ENCODE measurements at regions not wholly inside any gene's neighbourhood (a gene's known extent, or its start where the extent isn't known, plus 50 kb on each side); places are given as distances from the start of the nearest gene placed in this dataset.

DNA sequence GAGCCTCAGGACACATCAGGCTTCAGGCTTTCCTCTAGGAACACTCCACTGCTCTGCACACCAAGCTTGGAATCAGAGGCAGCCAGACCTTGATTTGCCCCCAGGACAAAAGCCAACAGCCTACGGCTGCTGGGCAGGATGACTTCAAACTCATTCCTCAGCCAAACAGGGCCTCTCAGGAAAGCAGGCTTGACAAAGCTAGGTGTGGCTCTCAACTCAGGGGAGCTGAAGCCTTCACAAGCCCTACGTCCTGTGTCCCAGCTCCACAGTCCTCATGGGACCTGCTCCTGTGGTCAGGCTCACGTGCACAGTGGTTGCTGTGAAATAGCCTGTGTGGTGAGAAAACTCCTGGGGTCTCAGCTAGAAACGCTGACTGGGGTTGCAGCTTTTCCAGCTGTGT, 398.9 kb upstream of the ZNF507 start:
- DNase-seq (ENCODE audit: low spot score), result no peak

DNA sequence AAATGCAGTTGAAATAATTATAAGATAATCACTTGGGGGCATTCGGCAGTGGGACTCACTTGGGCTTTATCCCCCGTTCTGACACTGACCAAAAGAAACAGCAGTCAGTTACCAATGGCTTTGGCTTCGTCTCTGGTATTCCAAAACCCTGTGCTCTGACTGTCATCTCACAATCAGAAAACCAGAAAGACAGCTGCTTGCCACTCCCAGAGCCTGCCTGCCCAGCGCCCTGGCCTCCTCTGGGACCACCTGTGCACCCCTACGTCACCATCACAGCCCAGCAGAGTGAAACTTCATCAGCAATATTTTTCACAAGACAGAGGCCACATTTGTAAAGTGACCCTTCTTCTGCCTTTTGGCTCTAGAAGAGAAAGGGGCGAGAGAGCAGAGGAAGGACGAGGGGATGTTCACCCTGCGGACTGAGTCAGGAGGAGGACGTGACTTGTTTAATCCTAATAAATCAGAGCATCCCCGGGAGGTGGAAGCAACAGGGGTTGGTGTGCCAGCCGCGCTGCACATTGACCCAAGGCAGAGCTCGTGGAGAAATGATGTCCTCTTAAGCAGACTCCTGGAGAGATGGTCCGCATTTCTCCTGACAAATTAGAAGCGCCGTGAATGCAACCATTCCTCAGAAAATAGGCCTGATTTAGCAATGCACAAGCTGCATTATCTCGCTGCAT, 397.8 kb upstream of the ZNF507 start:
- DNase-seq (ENCODE audit: low spot score), result no peak

DNA sequence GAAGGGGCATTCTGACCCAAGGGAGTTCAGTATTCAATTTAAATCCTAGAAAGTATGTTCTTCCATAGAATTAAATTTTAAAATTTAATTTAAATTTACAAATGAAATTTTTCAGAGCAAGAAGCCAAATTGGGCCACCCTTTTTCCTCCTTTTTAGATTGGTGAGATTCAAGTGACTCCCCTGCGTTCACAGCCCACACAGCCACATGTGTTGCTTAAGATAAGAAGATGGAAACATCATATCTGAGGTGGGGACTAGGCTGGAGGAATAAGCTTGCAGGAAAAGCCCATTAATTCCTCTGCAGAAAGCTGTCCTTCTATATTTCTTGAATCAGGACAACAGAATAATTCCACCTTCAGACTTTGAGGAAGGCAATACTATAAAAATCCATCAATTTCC, 392.7 kb upstream of the ZNF507 start:
- no peak for DNase-seq (ENCODE audit: low spot score)

DNA sequence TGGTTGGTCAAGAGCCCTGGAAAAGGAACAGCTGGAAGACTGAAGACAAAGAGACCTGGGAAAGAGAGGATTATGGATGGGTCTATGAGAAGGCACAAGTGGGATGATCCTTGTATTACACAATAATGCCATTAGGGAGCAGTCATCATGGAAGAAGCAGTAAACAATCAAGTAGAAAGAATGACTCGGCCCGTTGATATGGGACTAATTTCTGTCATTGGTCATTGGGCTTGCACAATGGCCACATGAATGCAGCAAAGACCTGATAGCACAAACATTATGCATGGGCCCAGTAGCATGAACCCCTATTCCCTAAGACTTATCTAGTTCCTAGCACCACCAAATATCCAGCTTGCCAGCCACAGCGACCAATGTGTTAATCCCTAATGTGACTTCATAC, 390.3 kb upstream of the ZNF507 start:
- DNase-seq (ENCODE audit: low spot score), result no peak

DNA sequence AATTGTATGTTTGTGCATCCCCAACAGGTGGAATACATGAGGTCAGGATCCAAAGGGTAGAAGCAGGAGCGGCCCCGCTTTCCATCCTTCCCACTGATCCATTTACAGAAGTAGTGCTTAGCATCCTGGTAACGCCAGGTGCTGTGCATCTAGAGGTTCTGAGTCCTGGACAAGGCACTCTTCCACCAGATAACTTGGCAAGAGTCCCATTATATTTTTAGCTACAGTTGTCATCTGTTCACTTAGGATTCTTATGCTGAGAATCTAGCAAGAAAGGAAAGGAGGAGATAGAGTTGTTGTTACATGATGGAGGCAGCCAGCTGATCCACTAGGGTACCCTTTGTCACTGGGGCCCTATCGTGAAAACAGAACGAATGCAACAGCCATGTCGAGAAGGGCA, 389.5 kb upstream of the ZNF507 start:
- no peak for DNase-seq (ENCODE audit: low spot score)

DNA sequence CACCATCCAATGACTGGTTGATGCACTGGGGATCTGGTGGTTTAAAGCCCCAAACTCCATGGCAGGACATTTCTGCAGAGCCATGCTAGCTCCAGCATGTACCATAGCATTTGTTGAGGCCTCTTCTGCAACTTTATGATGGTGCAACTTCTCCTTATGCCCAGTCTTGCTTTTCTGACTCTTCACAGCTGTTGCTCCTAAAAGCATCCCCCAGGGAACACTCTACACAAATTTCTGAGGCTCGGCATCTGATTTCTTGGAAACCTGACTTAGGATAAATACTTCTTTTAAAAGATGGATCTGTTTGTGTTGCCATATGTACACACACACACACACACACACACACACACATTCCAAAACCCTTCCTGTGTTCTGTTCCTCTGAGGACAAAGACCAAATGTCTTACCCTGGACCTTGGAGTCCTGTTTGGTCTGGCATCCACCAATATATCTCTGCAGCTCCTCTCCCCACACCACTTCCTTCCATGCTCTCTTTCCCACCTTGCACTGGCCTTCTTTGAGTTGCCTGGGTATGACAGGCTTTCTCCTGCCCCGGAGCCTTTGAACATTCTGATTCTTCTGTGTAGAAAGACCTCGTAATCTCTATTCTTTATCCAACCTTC, 388.5 kb upstream of the ZNF507 start:
- DNase-seq (ENCODE audit: low spot score), result no peak

DNA sequence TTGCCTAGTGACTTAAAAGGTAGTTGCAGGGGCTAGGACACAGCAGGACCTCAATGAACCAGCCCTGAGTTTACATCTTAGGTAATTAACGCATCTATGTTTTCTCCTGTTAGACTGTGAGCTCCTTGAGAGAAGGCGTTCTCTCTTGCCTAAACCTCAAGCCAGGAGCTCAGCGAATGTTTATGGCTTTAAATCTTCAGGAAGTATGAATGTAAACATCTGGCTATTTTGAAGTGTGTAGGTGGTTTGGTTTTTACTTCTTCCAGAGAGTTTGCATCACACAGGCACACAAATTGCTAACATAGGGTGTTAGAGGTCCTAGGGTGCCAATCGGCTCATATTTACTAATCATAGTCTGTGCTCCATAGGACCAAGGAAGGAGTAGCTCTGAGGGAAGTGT, 387.7 kb upstream of the ZNF507 start:
- DNase-seq (ENCODE audit: low spot score), result no peak

DNA sequence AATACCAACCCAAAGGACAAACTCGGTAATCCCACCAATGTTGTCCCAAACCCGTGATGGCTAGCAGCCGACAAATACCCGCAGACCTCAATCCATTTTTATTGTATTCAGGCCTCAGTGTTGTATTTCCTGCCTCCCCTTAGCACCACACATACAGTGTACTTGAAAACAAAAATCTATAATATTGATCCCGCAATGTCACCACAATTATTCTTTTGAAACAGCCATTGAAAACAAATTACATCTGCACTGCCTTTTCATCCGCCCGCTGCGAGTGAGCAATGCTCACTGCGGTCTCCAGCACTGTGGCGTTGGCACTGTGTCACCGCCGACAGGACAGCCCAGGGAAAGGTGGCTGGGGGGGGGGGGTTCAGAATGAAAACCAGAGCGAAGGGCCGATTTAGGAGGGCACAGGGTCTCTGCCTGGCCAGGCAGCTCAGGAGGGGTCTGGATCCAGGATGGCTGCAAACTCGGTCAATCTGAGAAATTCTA, 385.8 kb upstream of the ZNF507 start:
- no peak for DNase-seq (ENCODE audit: low spot score)

DNA sequence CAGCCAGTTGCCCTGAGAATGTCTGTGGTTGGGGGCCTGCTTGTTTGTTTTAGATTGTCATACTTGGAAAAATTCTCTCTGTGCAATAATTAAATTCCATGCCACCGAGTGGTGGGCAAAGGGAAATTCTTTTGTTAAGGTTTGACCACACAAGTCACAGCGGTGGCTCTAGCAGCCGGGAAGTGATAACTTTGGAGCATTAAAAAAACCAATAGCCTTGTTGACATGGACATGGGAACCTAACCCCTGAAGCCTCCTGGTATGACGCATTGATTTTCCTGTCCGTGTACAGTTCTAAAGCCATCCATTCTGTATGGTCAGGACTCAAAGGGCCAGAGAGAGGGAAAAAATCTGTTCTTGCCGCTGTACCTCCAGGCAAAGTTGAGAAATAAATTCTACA, 384.9 kb upstream of the ZNF507 start:
- no peak for DNase-seq (ENCODE audit: low spot score)

DNA sequence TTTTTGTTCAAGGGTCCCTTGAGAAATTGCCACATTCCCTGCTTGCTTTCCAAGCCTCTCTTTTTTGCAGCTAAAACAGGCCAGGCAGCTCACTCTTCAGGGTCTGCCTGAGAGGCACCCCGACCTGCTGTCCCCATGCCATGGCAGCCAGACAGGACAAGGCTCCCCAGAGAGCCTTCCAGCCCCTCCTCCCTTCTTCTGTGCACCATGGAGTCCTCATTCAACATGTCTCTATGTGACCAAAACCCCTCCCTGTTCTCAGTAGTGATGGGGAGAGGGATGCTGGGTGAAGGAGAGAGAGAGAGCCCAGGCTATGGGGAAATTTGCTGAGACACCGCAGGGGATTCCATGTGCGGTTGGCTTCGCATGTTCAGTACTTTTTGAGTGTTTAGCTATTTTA, 384.2 kb upstream of the ZNF507 start:
- no peak for DNase-seq (ENCODE audit: low spot score)

DNA sequence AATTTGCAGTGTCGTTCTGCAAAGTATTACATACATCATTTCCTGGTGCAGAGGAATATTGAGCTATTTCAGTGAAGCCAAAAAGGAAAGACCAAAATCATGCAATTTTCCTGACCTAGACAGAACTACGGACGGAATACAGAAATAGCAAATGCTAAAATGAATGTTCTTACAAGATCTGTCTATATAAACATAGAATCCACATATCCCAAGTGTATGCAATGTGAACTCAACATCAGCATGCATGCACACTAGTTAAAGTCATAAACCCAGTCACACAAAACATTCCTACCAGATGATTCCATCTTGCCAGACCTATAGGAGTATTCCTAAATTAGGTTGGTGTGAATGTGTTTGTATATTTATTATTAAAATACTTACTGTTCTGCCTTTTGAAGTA, 383.7 kb upstream of the ZNF507 start:
- no peak for DNase-seq (ENCODE audit: low spot score)

DNA sequence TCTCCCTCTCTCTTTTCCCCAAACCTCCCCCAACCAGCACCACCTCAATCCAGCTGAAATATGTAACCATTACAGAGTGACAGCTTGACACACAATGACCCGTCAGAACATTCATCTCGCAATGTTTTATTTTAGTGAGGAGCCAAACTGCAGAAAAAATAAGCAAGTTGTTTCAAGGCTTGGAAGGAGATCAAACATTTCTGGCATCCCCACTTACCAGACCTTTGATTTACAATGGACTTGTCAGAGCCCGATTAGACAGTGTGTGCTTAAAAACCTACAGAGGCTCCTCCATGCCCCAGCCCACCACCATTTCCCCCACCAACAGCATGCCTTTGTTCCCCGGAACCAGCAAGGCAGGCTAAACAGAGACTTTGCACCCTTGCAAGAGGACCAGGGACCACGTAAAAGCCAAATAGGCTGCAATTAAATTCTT, 382.8 kb upstream of the ZNF507 start:
- no peak for DNase-seq (ENCODE audit: low spot score)

DNA sequence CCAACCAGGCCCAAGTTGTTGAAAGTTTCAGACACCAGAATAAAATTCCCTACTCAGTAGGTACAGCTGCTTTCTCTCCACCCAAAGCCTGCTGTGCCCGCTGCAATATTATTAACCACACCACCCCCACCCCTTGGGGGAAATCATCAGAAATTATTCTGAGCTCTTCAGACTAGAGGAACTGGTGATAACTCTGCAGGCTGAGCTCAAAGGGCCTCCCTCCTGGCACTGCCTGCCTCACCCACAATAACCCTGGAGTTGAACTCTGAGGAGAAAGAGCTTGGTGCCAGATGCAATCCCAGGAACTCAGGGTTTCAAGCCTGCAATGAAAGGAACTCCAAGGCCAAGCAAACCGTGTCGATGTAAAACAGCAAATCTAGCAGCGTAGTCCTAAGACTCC, 381.7 kb upstream of the ZNF507 start:
- no peak for DNase-seq (ENCODE audit: low spot score)

DNA sequence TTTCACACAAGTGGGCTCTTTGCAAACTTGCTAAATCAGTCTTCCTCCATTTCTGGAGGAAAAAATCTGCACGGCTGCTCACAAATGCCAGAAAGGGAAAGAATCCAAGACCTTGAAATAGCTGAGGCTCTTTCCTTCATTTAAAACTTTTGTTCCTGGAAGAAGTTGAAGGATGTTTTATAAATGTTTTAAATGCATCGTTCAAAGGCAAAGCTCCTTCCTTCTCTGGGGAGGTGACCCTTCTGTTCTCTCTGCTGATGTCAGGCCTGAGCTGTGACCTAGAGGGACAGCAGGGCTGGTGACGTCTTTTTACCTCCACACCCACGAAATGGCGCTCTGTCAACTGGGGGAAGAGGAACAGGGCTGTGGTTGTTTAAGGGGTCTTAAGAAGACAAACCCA, 376.4 kb upstream of the ZNF507 start:
- DNase-seq (ENCODE audit: low spot score), result no peak

DNA sequence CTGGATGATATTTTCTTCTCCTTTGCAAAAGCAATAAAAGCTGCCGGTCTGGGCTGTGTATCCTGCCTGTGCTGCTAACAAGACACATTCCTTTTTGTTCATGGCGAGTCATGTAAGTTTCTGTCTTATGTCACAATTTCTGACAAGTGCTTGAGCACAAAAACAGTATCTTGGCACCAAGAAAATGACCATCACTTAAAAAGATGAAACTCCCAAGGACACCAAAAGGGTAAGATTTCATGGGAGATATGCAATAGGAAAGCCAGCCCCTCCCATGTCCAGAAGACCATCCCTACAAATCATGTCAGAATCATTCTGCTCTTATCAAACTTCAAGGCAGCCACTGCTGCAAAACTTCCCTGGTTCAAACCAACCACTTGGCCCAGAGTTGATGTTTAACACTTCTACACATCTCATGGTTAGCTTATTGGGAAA, 375.4 kb upstream of the ZNF507 start:
- no peak for DNase-seq (ENCODE audit: low spot score)

DNA sequence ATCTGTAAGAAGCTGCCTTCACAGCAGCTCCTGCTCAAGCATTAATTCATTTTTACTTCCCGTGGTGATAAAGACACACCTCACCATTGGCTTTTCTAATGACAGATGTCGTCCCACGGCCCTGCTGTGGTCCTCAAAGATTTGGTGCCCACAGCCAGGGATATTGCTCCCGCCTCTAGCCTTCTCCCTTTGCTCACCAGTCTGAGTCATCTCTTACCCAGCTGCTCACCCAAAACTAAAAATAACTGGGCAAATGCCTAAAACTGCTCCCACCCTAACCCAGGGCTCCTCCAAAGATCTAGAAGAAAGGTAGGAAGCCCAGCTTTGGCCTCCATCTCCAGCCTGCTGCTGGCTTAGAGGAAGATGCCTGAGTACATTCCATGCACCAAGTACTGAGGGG, 371.1 kb upstream of the ZNF507 start:
- no peak for DNase-seq (ENCODE audit: low spot score)

DNA sequence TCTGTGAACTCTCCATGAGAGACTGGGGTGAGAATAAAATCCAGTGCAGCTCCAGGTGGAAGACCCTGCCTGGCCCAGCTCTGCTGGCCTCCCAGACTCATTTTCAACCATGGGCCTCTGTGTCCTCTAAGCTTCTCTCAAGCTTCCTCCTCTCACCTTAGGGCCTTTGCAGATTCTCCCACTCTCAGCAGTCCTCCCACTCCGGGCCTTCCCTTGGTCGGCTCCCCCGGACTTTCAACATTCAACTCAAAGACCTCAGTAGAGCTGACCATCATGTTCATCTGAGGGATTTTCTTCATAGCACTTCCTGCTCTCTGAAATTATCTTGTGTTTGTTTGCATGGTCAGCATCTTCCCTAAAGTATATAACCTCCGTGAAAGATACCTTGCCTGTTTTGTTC, 370.5 kb upstream of the ZNF507 start:
- no peak for DNase-seq (ENCODE audit: low spot score)

DNA sequence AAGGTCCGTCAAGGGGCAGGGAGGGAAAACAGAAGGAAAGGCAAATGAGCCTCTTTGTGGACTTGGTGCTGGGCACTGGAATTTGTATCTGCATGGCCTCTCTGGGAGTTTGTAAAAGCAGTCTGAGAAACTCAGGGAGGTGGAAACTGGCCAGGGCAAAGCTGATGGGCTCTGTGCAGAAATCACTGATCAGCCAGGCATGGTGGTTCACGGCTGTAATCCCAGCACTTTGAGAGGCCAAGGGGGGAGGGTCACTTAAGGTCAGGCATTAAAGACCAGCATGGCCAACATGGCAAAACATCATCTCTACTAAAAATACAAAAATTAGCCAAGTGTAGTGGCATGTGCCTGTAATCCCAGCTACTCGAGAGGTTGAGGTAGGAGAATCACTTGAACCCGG, 369.9 kb upstream of the ZNF507 start:
- DNase-seq (ENCODE audit: low spot score), result no peak

DNA sequence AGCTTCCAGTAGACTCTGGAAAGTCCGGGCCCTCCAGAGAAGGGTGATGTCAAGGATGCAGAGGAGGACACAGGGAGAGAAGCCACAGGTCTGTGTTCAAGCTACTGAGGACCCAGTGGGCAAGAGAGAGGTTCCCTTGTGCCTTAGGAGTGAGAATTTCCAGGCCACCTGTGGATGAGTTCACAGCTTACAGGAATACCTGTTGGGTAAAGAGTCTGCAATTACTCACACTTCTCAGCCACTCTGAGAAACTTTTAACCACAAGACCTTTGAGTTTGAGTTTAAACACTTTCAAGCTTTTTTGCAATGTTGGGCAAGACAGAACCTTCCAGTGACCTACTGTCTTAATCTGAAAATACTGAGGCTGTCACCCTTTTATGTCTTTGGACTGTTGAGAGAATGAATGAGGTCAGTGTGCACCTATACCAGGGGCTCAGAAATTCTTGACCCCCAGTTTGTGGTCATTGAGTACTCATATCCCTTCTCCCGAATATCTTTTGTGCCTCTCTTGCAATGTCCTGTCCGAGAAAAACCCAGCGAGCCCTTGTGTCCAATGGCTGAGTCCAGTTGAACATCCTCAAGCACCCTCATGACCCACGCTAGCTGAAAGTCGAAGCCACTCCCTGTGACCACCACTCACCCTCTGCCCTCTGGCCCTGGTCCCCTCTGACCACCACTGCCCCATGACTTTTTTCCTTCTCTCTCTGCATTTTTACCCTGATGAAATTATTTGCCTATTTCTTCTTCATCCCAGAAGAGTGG, 368.5 kb upstream of the ZNF507 start:
- DNase-seq (ENCODE audit: low spot score), result no peak

DNA sequence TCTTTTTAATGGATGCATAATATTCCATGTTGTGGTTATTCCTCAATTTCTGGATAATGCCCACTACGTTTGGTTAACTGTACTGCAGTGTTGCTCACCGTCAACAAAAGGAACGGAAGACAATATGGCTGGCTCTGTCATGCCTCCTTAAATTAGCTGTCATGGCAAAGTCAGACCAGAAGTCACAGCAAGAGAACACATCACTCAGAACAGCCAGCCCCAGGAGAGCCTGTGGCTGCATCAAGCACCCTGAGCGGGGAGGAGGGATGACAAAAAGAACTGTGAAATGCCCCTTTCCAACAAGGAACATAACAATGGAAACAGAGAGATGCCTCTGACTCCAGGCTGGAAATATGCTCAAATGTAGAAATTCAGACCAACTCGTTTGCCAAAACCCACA, 366.0 kb upstream of the ZNF507 start:
- no peak for DNase-seq (ENCODE audit: low spot score)

DNA sequence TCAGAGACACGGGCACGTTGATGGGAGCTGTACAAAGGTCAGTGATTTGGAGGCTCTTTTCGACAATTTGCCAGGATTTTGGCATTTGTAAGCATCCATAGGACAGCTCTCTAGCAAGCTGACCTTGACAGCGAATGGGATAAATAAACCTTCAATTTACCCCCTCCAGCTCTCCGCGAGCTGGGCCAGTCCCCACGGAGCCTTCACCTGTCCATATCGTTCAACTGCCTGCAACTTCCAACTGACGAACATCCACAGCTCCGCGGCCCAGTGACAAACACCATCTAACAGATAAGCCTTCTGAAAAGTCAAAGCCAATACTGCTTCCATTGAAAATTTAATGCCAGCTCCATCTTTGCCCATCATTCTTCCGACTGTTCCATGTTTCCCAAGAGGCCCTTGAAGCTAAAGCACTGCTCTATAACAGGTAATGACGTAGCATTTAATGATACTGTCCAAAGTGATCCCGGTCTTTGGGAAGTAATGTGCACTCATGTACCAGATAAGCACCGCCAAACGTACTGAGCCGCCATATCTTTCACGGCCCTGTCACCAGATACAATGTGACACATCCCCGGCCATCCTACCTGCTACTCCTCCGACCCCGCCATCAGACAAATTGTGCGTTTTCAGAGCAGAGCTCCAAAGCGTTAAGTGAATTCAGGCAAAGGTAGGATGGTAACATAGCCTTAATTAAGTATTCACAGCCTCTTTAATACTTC, 365.3 kb upstream of the ZNF507 start:
- no peak for DNase-seq (ENCODE audit: low spot score)

DNA sequence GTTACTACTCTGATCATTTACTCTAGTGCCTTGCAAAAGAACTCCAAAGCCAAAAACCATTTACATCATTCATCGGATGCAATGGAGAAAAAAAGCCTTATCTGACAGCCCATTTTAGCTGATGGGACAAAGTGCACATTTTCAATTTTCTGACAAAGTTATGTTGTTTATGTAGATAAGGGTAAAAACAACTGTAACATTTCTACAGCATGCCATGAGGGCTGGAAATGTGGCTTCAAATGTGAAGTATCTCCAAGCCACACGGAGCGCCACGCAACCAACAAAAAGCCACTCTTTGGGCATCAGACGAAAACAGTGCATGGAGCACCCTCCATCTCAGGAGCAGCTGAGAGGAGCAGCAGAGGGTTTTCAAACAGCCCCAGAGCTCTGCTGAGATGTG, 364.6 kb upstream of the ZNF507 start:
- no peak for DNase-seq (ENCODE audit: low spot score)

DNA sequence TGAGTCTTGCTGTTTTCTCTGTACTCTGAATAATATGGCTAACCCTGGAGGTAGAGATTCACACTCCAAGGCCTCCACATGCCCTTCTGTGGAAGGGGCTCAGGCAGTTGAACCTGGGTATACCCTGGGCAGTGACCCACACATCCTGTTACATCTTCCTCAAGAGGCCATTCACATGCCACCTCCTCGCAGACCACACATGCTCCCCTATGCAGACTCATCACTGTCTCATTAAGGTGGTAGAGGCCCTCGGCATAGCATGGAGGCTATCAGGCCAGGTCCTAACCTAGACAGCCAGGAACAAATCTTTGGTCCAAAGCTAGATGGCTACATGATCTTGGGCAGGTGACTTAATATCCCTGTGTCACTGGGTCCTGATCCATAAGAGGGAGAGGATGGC, 363.9 kb upstream of the ZNF507 start:
- DNase-seq (ENCODE audit: low spot score), result no peak

All from NAMALWA (cell line).